GM18867 (cell line): ENCODE measurements at regions not wholly inside any gene's neighbourhood (a gene's known extent, or its start where the extent isn't known, plus 50 kb on each side); places are given as distances from the start of the nearest gene placed in this dataset.

Experiments used
- ATAC-seq: cut with Tn5 transposase; IDR thresholded peaks from one replicate; pipeline ENCODE4 v1.9.1; 2021; ENCODE audit warnings: mild to moderate bottlenecking, moderate library complexity; ENCODE audit not compliant: unreplicated experiment

DNA sequence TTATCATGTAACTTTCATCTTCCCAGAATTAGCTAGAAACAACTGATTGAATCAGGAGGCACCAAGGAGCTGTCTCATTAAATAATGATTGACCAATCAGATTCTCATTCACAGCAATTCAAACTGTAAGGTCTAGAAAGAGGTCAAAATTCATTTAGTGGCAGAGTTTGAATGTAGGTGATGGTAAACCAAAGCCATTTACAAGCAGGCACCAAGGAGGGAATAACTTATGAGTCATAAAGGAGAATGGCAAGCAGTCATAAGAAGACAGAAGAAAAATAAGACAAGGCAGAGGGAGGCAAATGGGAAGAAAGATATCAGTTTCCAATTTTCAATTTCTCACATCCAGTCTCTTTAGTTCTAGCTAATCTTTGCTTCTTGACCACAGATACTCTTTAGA lies 52.9 kb upstream of the DEFB112 start:
- no peak for ATAC-seq

- no peak for ATAC-seq
These were observed 60.9 kb upstream of the DEFB112 start for GRCh38 chr6:50110587-50110986.

- no peak for ATAC-seq
These were observed 63.5 kb upstream of the DEFB112 start for GRCh38 chr6:50112981-50113857.

DNA sequence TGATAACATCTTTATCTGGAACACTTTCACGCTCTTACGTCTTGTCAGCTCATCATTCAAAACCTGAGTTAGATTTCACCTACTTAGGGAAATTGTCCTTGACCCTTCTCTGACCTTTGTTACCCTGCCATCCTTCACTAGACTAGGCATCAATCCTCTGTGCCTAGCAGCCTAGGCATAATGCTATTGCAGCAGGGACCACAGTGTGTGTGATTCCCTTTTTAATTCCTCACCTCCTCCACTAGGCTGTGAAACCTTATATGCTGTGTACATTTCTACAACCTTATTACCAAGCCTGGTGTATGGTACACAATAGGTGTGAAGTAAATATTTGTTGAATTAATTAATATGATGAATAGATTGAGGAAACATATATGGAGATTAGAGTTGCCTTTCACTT lies 66.7 kb upstream of the DEFB112 start:
- ATAC-seq, result no peak

GRCh38 chr6:50116797-50117542 lies 67.2 kb upstream of the DEFB112 start:
- ATAC-seq, result no peak

DNA sequence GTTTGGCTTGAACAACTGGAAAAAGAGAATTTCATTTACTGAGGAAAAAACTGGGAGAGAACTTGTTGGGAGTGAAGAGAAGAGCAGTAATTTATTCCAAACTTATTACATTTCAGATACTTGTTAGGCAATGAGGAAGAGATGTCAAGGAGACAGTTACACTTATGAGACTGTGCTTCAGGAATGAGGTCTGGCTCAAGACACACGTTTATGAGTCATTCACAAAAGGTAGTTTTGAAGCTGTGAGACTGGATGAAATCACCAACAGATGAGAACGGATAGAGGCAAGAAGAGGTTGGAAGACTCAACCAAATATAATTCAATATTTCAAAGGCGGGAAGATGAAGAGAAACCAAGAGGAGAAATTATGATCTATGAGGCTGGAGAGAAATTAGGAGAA lies 70.6 kb upstream of the DEFB112 start:
- no peak for ATAC-seq

- ATAC-seq, result no peak
These were observed 74.0 kb upstream of the DEFB112 start for GRCh38 chr6:50123688-50124087.

DNA sequence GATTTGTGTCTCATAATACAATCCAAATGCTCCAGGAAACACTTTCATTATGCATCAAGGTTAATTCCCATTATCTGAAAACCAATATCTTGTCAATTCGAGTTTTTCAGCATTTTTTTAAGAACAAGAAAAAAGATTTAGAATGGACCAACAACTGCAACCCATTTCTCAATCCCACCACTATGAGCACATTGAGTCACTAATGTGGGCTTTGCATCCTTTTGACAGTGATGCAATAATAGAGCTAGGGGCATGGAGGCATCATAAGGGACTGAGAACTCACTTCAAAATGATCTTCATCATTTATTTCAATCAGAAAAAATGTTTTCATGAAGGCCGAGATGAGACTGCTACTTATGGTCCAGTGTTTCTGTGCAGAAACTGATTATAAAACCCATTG lies 74.8 kb upstream of the DEFB112 start:
- ATAC-seq, result no peak

GRCh38 chr6:50128420-50129005 lies 78.8 kb upstream of the DEFB112 start:
- no peak for ATAC-seq

GRCh38 chr6:50135968-50136367 lies 86.2 kb upstream of the DEFB112 start:
- ATAC-seq, result no peak

DNA sequence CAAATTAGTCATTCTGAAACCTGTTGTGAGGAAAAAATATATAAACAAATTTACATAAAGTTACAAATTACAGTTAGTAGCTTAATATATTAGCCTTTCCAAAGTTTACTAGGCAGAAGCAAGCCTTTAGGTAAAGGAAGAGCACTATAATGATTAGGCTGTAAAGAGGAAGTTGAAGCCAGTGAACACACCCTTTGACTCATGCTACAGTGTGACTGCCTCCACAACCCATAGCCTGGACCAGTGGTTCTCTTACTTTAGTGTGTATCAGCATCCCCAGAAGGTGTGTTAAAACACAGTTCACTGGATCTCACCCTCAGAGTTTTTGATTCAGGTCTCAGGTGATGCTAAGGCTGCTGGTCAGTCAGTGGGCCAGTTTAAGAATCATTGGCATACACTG lies 91.4 kb upstream of the DEFB112 start:
- ATAC-seq, result no peak

- ATAC-seq, result no peak
These were observed 93.4 kb upstream of the DEFB112 start for GRCh38 chr6:50143011-50143719.

- ATAC-seq, result peak; percentile 58
These were observed 95.4 kb upstream of the DEFB112 start for GRCh38 chr6:50145125-50145524.

DNA sequence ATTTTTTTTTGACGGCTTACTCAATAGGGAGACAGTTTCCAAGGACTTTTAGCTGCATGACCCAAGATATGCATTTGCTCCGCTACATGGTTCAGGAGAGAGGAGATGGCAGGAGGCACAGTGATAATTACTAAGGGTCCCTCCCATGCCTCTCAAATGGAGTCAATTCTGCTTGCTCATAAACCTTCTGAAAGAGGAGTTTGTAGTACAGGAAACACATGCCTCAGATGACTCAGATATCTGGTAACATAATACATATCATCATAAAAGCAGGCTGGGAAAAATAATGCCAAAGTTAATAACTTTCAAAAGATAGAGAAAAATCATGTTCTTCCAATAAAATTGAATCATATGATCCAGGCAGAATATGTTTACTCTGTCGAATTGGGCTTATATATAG lies 97.6 kb upstream of the DEFB112 start:
- ATAC-seq, result no peak

- ATAC-seq, result no peak
These were observed 130.9 kb upstream of the DEFB112 start for GRCh38 chr6:50180646-50181045.

DNA sequence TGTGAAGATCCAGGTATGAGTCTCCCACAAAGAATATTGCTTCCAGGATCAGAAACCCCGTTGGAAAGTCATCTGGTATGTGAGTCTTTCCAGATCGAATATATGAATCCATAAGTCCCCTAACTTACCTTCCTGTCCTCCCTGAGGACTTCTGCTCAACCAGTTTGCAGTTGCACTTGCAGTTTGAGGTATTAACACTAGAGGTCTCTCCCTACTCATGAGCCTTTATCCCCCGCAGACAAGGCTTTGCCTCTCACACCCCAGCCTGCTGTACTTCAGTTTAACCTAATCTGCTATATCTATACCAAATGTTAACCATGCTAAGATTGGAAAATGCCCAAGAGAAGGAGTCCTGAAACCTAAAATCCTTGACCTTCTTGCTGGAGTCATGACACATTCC lies 135.3 kb upstream of the DEFB112 start:
- ATAC-seq, result peak; percentile 60

- no peak for ATAC-seq
These were observed 137.7 kb upstream of the DEFB112 start for GRCh38 chr6:50187351-50187921.

DNA sequence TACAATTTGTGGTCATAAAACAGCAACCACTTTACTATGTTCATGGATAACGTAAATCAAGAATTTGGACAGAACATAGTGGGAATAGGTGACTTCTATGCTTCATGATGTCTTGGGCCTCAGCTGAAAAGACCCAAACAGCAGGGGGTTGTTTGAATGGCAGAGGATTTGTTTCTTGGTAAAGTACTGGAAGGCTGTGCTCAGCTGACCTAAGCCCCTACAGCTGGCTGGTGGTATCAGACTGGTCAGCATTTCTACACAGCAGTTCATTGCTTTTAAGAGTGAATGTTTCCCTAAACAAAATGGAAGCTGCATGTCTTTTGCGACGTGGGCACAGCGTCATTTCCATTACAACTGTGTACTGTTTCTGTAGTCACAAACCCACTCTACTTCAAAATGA lies 148.5 kb upstream of the DEFB112 start:
- no peak for ATAC-seq

DNA sequence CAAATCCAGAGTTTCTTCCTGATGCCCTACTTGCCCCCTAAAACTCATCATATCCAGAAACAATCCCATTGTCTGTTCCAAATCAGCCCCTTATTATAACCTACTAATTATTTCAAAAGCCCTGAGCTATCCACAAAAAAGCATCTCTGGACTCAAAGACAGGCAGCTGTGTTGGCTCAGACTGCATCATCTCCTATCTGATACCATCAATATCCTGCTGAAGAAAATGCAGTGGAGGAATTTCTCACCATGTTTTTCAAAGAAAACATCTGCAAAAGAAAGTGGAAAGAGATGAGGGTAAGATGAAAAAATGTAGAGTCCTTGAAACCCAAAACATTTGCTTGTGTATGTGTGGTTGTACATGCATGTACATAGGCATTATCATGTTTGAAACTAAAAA lies 153.0 kb upstream of the DEFB112 start:
- ATAC-seq, result no peak

GRCh38 chr6:50211582-50211981 lies 161.9 kb upstream of the DEFB112 start:
- no peak for ATAC-seq

DNA sequence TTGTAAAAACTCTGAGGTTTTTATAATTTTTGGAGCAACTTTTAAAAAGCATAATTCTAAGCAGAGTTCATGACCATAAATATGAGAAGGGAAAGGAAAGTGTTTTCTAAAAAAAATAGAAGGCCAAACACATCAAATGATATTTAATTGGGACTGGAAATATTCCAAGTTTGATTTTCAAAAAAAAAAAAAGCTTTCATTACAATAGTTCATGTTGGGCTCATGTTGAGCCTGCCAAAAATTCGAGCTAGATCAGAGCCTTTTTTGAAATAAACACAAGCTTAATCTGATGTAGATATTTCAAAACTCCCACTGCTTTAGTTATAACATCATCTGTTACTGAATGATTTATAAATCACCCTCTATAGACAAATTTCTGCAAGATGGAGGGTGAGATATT lies 163.4 kb upstream of the DEFB112 start:
- no peak for ATAC-seq
